WTC11 (cell line): ENCODE measurements at regions not wholly inside any gene's neighbourhood (a gene's known extent, or its start where the extent isn't known, plus 50 kb on each side); places are given as distances from the start of the nearest gene placed in this dataset.

Source experiments
- ETV6 ChIP-seq: sonication (generic); formaldehyde crosslinking; IDR thresholded peaks from 2 replicates; pipeline ENCODE4 v1.8.1; 2022; ENCODE audit warnings: mild to moderate bottlenecking, missing genetic modification reagents
- STAT6 ChIP-seq: sonication (generic); formaldehyde crosslinking; conservative IDR thresholded peaks from 2 replicates; pipeline ENCODE4 v1.8.1; 2023; ENCODE audit warnings: mild to moderate bottlenecking, low read depth, missing genetic modification reagents, moderate library complexity
- ZSCAN18 ChIP-seq: fragments of 250-450 bp; sonication (Bioruptor Pico); IDR thresholded peaks from 2 replicates; pipeline ENCODE4 v2.1.2; 2022; ENCODE audit warnings: mild to moderate bottlenecking, moderate library complexity

- TF ChIP-seq ETV6 = no peak
- TF ChIP-seq ZSCAN18 (CRISPR knock-in tag) = no peak
- TF ChIP-seq STAT6 (CRISPR knock-in tag) = no peak
Observed at GRCh38 chr9:22170556-22170955, 161.5 kb upstream of the CDKN2B start.
